Fibroblast of villous mesenchyme (primary cell): ENCODE measurements at regions not wholly inside any gene's neighbourhood (a gene's known extent, or its start where the extent isn't known, plus 50 kb on each side); places are given as distances from the start of the nearest gene placed in this dataset.
A peak's percentile ranks its signal among the peaks of the same experiment; 100 is the strongest.

Experiments
- DNase-seq: peaks from one replicate; pipeline ENCODE4 v3.0.0-alpha.2; 2010; ENCODE audit warnings: low read depth
- H3K4me3 ChIP-seq: 2 replicates; pipeline ENCODE4 v1.5.1; 2011; ENCODE audit warnings: low read depth, mild to moderate bottlenecking, low read length
- CTCF ChIP-seq: IDR thresholded peaks from 2 replicates; pipeline ENCODE4 v1.5.1; 2012; ENCODE audit warnings: low read depth, mild to moderate bottlenecking, low read length; ENCODE audit not compliant: insufficient read depth

- no peak overlapping the region for H3K4me3 ChIP-seq
- no peak for DNase-seq
- no peak for TF ChIP-seq CTCF
Measured at GRCh38 chr13:99043831-99044231, 66.0 kb upstream of the DOCK9 start.

- no peak overlapping the region for H3K4me3 ChIP-seq
- no peak for TF ChIP-seq CTCF
- no peak for DNase-seq
Measured at GRCh38 chr13:99044764-99045163, 66.9 kb upstream of the DOCK9 start.

DNA sequence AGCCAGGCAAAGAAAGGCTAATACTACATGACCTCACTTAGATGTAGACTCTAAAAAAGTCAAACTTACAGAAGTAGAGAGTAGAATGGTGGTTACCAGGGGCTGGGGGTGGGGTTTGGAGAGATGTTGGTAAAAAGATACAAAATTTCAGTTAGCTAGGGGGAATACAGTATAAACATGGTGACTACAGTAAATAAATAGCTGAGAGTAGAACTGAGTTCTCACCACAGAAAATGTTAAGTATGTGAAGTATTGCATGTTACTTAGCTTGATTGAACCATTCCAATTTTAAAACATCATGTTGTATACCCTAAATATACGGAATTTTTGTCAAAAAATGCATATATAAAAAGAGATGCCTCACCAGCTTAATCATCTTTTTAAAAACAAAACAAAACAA, 67.5 kb upstream of the DOCK9 start:
- DNase-seq = peak; percentile 65
- no peak overlapping the region for H3K4me3 ChIP-seq

GRCh38 chr13:99046851-99047250, 69.0 kb upstream of the DOCK9 start:
- no peak overlapping the region for H3K4me3 ChIP-seq
- peak; percentile 83 for DNase-seq
- no peak for TF ChIP-seq CTCF

More for the DNA sequence above, 67.5 kb upstream of the DOCK9 start:
- no peak for TF ChIP-seq CTCF

DNA sequence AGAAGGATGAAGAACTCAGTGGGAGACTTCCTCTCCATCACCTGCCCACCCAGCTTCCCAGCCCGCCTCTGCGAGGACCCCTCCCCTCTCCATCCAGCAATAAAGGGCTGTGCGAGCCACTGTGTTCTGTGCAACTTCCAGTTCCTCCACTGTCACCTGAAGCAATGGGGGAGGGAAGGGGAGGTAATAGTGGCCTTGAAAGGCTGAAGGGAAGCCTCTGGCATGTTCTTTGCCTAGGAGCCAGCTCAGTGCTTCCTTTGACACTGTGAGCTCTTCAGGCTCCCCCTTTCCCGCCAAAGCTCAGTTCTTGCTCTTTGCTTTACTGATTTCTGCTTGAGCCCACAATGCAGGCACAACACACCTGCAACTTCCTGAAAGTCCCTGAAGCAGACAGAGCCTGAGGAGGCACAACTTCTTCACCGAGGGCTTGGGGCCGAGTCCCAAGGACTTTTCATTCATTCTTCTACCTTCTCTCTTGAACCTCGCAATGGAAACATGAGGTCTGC, 73.2 kb upstream of the DOCK9 start:
- no peak overlapping the region for H3K4me3 ChIP-seq
- TF ChIP-seq CTCF = no peak
- no peak for DNase-seq

DNA sequence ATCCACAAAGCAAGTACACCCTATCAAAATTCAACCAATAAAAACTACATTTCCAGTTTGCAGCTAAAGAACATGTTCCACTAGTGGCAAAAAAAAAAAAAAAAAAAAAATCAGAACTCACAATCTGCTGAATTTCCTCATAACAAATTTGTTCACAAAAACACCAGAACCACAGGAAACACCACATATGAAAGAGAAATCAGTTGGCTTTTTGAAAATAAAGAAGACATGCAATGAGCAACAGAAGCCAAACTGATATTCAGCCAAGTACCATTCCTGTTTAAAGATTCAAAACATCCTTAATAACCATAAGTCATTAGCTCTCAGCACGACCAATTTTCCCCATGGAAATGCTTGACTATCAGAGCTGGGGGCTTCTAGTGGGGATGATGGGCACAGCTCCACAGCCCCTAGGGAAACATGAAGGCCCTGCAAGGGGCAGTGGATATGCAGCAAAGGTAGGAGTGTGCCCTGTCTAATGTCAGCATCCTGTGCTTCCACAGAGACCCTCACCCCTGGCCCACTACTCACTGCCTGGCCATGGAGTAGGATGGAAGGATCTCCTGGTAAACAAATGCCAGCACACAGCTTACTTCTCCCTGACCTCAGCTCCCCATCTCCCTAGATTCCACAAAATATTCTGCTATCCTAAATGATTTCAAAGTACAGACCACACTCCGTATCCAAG, 74.0 kb upstream of the DOCK9 start:
- DNase-seq = no peak
- no peak overlapping the region for H3K4me3 ChIP-seq
- TF ChIP-seq CTCF = no peak
